ENCODE measurements at regions not wholly inside any gene's neighbourhood (a gene's known extent, or its start where the extent isn't known, plus 50 kb on each side); places are given as distances from the start of the nearest gene placed in this dataset.

GRCh38 chr2:219856602-219857001, 229.2 kb downstream of the SLC4A3 start:
- H3K4me3 ChIP-seq: no peak overlapping the region
- peaks cover 8% of the 10 kb centered on the region for H3K4me1 ChIP-seq
- DNase-seq (ENCODE audit: extremely low spot score in 2 of 2): no peak
- intact Hi-C loops (cut with DNase I): no loop called here
- H3K27ac ChIP-seq: no peak overlapping the region
- H3K36me3 ChIP-seq: no peaks in the 10 kb centered on the region
- no peaks in the 10 kb centered on the region for H3K27me3 ChIP-seq
- no peak for TF ChIP-seq POLR2A (IDR thresholded peaks at IDR 0.05)
- TF ChIP-seq CTCF (IDR thresholded peaks at IDR 0.05): no peak
- TF ChIP-seq POLR2AphosphoS5 (IDR thresholded peaks at IDR 0.05; ENCODE audit: insufficient read depth in 1 of 2, low read depth in 1 of 2): no peak
- H3K9me3 ChIP-seq: no peaks in the 10 kb centered on the region

GRCh38 chr2:219857751-219858150, 230.3 kb downstream of the SLC4A3 start:
- TF ChIP-seq POLR2A (IDR thresholded peaks at IDR 0.05) (no peak), POLR2AphosphoS5 (IDR thresholded peaks at IDR 0.05; ENCODE audit: insufficient read depth in 1 of 2, low read depth in 1 of 2) (no peak), CTCF (IDR thresholded peaks at IDR 0.05) (no peak)
- no peak overlapping the region for H3K27ac ChIP-seq
- H3K4me1 ChIP-seq: no peaks in the 10 kb centered on the region
- H3K27me3 ChIP-seq: no peaks in the 10 kb centered on the region
- no peaks in the 10 kb centered on the region for H3K9me3 ChIP-seq
- no peak overlapping the region for H3K4me3 ChIP-seq
- no peak for DNase-seq (ENCODE audit: extremely low spot score in 2 of 2)
- H3K36me3 ChIP-seq: no peaks in the 10 kb centered on the region
- intact Hi-C loops (cut with DNase I): no loop called here

GRCh38 chr2:219861307-219861706, 233.9 kb downstream of the SLC4A3 start:
- TF ChIP-seq CTCF (IDR thresholded peaks at IDR 0.05) (no peak), POLR2A (IDR thresholded peaks at IDR 0.05) (no peak), POLR2AphosphoS5 (IDR thresholded peaks at IDR 0.05; ENCODE audit: insufficient read depth in 1 of 2, low read depth in 1 of 2) (no peak)
- peak in 1 of 2 donors; percentile 67 for DNase-seq (ENCODE audit: extremely low spot score in 2 of 2)
- intact Hi-C loops (cut with DNase I): no loop called here
- no peak overlapping the region for H3K4me3 ChIP-seq
- H3K27ac ChIP-seq: no peak overlapping the region
- no peaks in the 10 kb centered on the region for H3K27me3 ChIP-seq
- H3K36me3 ChIP-seq: no peaks in the 10 kb centered on the region
- no peaks in the 10 kb centered on the region for H3K9me3 ChIP-seq
- H3K4me1 ChIP-seq: no peaks in the 10 kb centered on the region

GRCh38 chr2:219864154-219864553, 236.7 kb downstream of the SLC4A3 start:
- intact Hi-C loops (cut with DNase I): no loop called here
- no peaks in the 10 kb centered on the region for H3K9me3 ChIP-seq
- H3K36me3 ChIP-seq: no peaks in the 10 kb centered on the region
- no peaks in the 10 kb centered on the region for H3K27me3 ChIP-seq
- no peak overlapping the region for H3K27ac ChIP-seq
- peak in 1 of 2 donors; percentile 49 for DNase-seq (ENCODE audit: extremely low spot score in 2 of 2)
- no peak overlapping the region for H3K4me3 ChIP-seq
- H3K4me1 ChIP-seq: no peaks in the 10 kb centered on the region
- no peak for TF ChIP-seq POLR2A (IDR thresholded peaks at IDR 0.05)
- no peak for TF ChIP-seq CTCF (IDR thresholded peaks at IDR 0.05)
- TF ChIP-seq POLR2AphosphoS5 (IDR thresholded peaks at IDR 0.05; ENCODE audit: insufficient read depth in 1 of 2, low read depth in 1 of 2): no peak

GRCh38 chr2:219868635-219869034, 241.2 kb downstream of the SLC4A3 start:
- TF ChIP-seq CTCF (IDR thresholded peaks at IDR 0.05): no peak
- DNase-seq (ENCODE audit: extremely low spot score in 2 of 2): no peak
- H3K9me3 ChIP-seq: no peaks in the 10 kb centered on the region
- no peak overlapping the region for H3K27ac ChIP-seq
- H3K4me1 ChIP-seq: no peaks in the 10 kb centered on the region
- H3K27me3 ChIP-seq: no peaks in the 10 kb centered on the region
- intact Hi-C loops (cut with DNase I): no loop called here
- H3K36me3 ChIP-seq: no peaks in the 10 kb centered on the region
- no peak overlapping the region for H3K4me3 ChIP-seq
